Retinal pigment epithelial cell (primary cell): ENCODE measurements at regions not wholly inside any gene's neighbourhood (a gene's known extent, or its start where the extent isn't known, plus 50 kb on each side); places are given as distances from the start of the nearest gene placed in this dataset.

ENCODE experiments used
- DNase-seq: peaks from one replicate; pipeline ENCODE4 v3.0.0-alpha.2; 2010; ENCODE audit warnings: low read depth
- H3K4me3 ChIP-seq: 2 replicates; pipeline ENCODE4 v1.5.1; 2011; ENCODE audit warnings: mild to moderate bottlenecking, low read length, control low read depth, moderate library complexity
- TF ChIP-seq, protein P1 (sequence below): conservative IDR thresholded peaks from 2 replicates; pipeline ENCODE4 v1.5.1; 2011; ENCODE audit warnings: low read depth, low read length, control low read depth, inconsistent platforms

DNA sequence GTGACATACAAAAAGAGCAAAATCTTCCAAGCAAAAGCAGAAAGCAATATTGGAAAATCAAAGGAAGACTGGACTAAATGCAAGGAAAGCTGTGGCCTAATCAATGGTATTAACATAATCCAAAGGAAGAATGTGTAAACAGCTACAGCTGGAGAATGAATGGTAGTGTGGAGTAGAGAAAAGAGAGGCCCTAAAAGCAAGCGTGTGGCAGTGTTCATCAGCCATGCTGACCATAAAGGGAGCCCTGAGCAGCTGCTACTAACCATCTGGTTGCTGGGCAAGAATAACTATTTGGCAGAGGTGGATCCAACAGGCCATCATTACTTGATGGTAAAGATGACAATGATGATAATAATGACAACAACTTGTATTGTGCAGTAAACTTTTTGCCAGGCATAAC lies 148.5 kb upstream of the BEND6 start:
- no peak overlapping the region for H3K4me3 ChIP-seq
- TF ChIP-seq, protein P1, sequence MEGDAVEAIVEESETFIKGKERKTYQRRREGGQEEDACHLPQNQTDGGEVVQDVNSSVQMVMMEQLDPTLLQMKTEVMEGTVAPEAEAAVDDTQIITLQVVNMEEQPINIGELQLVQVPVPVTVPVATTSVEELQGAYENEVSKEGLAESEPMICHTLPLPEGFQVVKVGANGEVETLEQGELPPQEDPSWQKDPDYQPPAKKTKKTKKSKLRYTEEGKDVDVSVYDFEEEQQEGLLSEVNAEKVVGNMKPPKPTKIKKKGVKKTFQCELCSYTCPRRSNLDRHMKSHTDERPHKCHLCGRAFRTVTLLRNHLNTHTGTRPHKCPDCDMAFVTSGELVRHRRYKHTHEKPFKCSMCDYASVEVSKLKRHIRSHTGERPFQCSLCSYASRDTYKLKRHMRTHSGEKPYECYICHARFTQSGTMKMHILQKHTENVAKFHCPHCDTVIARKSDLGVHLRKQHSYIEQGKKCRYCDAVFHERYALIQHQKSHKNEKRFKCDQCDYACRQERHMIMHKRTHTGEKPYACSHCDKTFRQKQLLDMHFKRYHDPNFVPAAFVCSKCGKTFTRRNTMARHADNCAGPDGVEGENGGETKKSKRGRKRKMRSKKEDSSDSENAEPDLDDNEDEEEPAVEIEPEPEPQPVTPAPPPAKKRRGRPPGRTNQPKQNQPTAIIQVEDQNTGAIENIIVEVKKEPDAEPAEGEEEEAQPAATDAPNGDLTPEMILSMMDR, result no peak
- no peak for DNase-seq

DNA sequence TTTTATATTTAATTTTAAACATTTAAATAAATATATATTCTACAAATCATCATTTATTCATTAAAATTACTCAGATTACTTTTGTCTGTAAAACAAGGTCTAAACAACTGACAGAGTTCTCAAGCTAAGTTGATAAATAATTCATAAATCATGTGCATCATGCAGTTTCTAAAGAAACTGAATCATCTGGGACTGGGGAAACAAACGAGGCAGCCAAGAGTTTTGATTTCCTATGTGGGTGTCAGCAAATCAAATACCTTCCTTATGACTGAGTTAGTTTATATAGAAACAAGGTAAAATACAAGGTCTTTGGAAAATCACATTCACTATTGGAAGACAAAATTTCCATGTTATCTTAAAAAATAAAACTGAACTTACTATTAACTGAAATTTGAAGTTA lies 149.9 kb upstream of the BEND6 start:
- TF ChIP-seq, protein P1, result no peak
- DNase-seq, result no peak
- no peak overlapping the region for H3K4me3 ChIP-seq

DNA sequence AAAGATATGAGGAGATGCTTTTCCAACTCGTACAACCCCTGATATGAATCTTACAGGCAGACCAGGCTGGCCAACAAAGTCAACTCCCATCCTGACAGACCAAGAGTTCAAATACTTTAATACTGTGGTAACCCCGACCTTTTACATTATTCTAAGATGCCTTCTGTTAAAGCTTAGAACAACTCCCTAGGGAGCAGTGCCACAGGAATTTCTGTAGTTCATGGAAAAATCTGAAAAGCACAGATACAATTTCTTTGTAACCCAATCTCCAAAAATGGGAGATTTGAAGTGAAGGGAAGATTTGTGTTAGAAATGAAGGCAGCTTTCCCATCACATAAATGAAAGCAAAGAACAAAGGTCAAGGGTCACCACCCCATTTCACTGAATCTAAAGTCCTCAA lies 151.3 kb upstream of the BEND6 start:
- DNase-seq, result no peak
- no peak overlapping the region for H3K4me3 ChIP-seq
- TF ChIP-seq, protein P1, result no peak

DNA sequence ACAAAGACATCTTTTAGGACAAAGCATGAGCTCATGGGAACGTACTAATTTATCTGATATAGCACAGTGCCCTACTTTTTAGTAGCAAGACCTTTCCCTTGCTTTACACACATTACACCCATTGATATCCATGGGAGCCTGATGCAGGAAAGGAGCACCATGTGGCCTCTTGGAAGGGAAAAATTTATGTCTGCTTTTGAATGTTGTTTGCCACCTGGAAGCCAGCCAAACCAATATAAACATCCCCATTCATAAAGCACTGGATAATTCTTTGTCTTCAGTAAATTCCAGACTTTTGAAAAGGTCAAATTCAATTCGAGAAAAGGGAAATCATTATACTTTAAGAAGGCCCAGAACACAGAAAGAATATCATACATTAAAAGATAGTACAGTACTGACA lies 152.3 kb upstream of the BEND6 start:
- TF ChIP-seq, protein P1, result no peak
- DNase-seq, result no peak
- H3K4me3 ChIP-seq, result no peak overlapping the region

DNA sequence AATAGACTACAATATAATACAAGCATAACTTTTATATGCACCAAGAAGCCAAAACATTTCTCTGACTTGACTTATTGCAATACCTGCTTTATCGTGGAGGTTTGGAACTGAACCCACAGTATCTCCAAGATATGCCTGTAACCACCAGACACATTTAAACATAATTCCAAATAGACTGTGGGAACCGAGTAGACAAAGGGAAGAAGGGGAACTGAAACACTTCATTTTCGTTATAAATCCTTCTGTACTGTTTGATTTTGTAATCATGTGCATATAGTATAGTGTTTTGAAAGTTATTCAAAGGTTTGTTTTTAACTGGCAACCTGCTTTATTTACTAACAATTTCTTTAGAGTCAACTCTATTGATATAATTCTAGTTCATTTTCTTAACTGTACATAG lies 154.9 kb upstream of the BEND6 start:
- TF ChIP-seq, protein P1, result no peak
- H3K4me3 ChIP-seq, result no peak overlapping the region
- no peak for DNase-seq

DNA sequence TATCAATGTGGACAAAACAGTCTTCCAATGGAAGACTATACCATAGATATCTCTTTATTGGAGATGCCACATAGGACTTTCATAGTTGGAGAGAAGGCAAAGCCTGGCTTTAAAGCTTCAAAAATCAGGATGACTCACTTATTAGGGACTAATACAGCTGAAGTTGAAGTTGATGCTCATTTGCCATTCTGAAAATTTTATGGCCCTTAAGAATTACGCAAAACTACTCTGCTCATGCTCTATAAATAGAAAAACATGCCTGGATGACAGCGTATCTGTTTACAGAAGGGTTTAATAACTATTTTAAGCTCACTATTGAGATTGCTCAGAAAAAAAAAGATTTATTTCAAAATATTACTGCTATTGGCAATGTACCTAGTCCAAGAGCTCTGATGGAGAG lies 155.5 kb upstream of the DST start:
- no peak overlapping the region for H3K4me3 ChIP-seq
- DNase-seq, result peak; percentile 53
- TF ChIP-seq, protein P1, result no peak

DNA sequence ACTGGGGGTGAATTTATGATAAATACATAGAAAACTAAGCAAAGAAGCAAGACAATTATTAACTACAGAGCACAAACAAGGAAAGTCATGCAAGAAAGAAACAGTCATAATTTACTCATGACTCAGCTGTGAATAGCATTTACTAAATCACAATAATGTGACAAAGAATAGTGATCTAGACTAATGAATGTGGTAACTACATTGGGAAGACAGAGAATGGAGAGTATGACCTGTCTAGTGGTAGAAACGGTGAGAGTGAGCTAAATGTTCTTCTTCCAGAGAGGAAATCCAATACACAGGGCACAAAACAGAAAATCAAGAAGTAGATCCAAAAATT lies 153.5 kb upstream of the DST start:
- TF ChIP-seq, protein P1, result no peak
- no peak for DNase-seq
- H3K4me3 ChIP-seq, result no peak overlapping the region
